Right atrium auricular region (tissue), 2 donors: ENCODE measurements at regions not wholly inside any gene's neighbourhood (a gene's known extent, or its start where the extent isn't known, plus 50 kb on each side); places are given as distances from the start of the nearest gene placed in this dataset.

ENCODE experiments used
- DNase-seq: peaks from one replicate; pipeline ENCODE4 v3.0.0-alpha.2; 2019; ENCODE audit warnings: low spot score
- H3K27ac ChIP-seq, 2 donors: fragments of 200-600 bp; sonication (generic); 1 replicate in 1 of 2; 2 replicates in 1 of 2; pipeline ENCODE4 v1.5.1; 2016 to 2019
- H3K27me3 ChIP-seq, 2 donors: fragments of 200-600 bp; sonication (generic); one replicate each; pipeline versions ENCODE4 v1.5.1 to v1.6.0; 2017 to 2019
- H3K36me3 ChIP-seq: fragments of 200-600 bp; sonication (generic); one replicate; pipeline ENCODE4 v1.5.1; 2016
- H3K4me1 ChIP-seq, 2 donors: fragments of 200-600 bp; sonication (generic); one replicate each; pipeline versions ENCODE4 v1.5.1 to v1.6.0; 2017 to 2019
- H3K4me3 ChIP-seq, 2 donors: fragments of 200-600 bp; sonication (generic); 1 replicate in 1 of 2; 2 replicates in 1 of 2; pipeline ENCODE4 v1.5.1; 2017 to 2019; ENCODE audit warnings: mild to moderate bottlenecking in 1 of 2, moderate library complexity in 1 of 2
- H3K9me3 ChIP-seq, 2 donors: fragments of 200-600 bp; sonication (generic); one replicate each; pipeline ENCODE4 v1.5.1; 2019
- CTCF ChIP-seq, 2 donors: fragments of 200-600 bp; sonication (generic); IDR thresholded peaks; one replicate each; pipeline ENCODE4 v1.5.1; 2019; ENCODE audit warnings: antibody characterized with exemption in 2 of 2

DNA sequence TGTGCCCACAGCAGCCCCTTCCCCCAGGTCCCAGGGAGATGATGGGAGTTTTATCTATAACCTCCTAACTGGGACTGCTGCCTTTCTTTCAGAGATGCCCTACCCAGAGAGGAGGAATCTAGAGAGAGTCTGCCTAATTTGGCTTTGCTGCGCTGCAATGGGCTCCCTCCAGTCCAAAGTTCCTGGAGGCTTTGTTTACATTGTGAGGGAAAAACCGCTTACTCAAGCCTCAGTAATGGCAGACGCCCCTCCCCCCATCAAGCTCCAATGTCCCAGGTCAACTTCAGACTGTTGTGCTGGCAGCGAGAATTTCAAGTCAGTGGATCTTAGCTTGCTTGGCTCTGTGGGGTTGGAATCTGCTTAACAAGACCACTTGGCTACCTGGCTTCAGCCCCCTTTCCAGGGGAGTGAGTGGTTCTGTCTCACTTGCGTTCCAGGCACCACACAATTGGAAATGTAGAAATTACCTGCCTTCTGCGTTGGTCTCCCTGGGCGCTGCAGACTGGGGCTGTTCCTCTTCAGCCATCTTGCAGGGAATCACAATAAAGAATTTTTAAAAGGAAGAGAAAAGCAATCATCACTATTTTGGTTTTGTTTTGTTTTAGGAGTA, 262.5 kb downstream of the FOXG1 start:
- Histone ChIP-seq H3K36me3 (no peaks in the 10 kb centered on the region), H3K4me3 (no peak overlapping the region), H3K27me3 (no peaks in the 10 kb centered on the region), H3K27ac (no peak overlapping the region), H3K4me1 (no peaks in the 10 kb centered on the region), H3K9me3 (peaks cover 0 to 26% of the 10 kb centered on the region in 2 donors)
- no peak for DNase-seq
- TF ChIP-seq CTCF (IDR thresholded peaks at IDR 0.05) = no peak

DNA sequence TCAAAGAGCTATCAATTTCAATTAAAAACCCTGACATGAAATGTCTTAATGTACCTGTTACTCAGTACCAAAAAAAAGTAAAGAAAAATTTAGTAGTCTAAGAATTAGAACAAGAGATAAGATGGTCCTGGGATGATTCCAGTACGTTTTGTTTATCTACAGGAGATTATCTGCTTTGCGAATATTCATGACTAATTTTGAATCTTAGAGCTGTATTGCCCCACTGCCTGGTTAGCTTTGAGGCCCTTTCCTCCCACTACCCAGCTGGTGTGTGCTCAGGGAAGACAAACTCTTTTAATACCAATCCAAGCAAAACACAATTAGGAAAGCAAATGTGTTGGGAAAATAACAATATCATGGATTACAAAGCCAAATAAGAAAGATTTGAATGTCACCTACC, 263.5 kb downstream of the FOXG1 start:
- Histone ChIP-seq H3K4me1 (no peaks in the 10 kb centered on the region), H3K27me3 (no peaks in the 10 kb centered on the region), H3K4me3 (no peak overlapping the region), H3K36me3 (no peaks in the 10 kb centered on the region), H3K27ac (no peak overlapping the region), H3K9me3 (peaks cover 0 to 16% of the 10 kb centered on the region in 2 donors)
- TF ChIP-seq CTCF (IDR thresholded peaks at IDR 0.05) = no peak
- no peak for DNase-seq

- TF ChIP-seq CTCF (IDR thresholded peaks at IDR 0.05) = no peak
- no peak for DNase-seq
Measured at GRCh38 chr14:29030970-29031369, 264.4 kb downstream of the FOXG1 start.

GRCh38 chr14:29035134-29035533, 268.5 kb downstream of the FOXG1 start:
- TF ChIP-seq CTCF (IDR thresholded peaks at IDR 0.05) = no peak

More at GRCh38 chr14:29030970-29031369, 264.4 kb downstream of the FOXG1 start:
- Histone ChIP-seq H3K9me3 (peaks cover 0 to 12% of the 10 kb centered on the region in 2 donors), H3K4me1 (no peaks in the 10 kb centered on the region), H3K4me3 (no peak overlapping the region), H3K27ac (no peak overlapping the region), H3K36me3 (no peaks in the 10 kb centered on the region), H3K27me3 (no peaks in the 10 kb centered on the region)

DNA sequence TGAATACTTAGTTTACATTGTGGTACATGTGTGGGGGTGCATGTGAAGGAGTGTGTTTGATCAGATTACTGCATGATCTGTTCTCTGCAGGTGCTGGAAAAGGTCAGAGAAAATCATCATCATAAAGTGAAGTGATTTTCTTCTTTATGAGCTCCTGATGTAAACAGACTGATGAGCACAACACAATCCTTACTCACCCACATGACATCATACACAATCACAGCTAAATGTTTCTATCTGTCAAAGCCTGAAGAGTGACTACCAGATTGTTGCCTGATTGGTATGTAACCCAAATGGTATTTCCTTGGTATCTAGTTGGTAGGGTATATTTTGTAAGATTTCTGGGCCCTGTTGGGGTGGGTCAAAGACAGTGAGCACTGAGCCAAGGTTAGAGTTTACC, 270.8 kb downstream of the FOXG1 start:
- Histone ChIP-seq H3K27me3 (no peaks in the 10 kb centered on the region), H3K27ac (no peak overlapping the region), H3K4me1 (no peaks in the 10 kb centered on the region), H3K9me3 (no peaks in the 10 kb centered on the region), H3K4me3 (no peak overlapping the region), H3K36me3 (no peaks in the 10 kb centered on the region)
- DNase-seq = no peak
- TF ChIP-seq CTCF (IDR thresholded peaks at IDR 0.05) = no peak

More at GRCh38 chr14:29035134-29035533, 268.5 kb downstream of the FOXG1 start:
- H3K4me1 ChIP-seq = no peaks in the 10 kb centered on the region
- H3K27me3 ChIP-seq = no peaks in the 10 kb centered on the region
- H3K4me3 ChIP-seq = no peak overlapping the region
- no peak overlapping the region for H3K27ac ChIP-seq
- H3K9me3 ChIP-seq = no peaks in the 10 kb centered on the region
- no peak for DNase-seq
- H3K36me3 ChIP-seq = no peaks in the 10 kb centered on the region

DNA sequence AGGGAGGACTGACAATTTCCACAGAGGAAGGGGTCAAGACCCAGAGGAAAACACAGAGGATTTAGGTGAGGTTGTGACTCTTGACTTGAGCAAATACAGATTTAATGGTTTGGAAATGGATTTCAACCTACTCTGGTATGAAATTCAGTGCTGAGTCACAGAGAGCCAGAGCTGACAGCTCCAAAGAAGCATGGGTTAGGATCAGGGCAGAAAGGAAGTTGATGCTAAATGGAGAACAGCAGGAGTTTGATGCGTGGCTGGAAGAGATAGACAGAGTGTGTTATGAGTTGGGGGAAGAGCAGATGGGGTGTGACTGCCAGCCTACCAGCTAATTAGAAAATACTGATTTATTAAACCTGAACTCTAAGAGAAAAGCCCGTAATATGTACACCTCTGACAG, 272.6 kb downstream of the FOXG1 start:
- TF ChIP-seq CTCF (IDR thresholded peaks at IDR 0.05) = no peak
- no peaks in the 10 kb centered on the region for H3K27me3 ChIP-seq
- no peak overlapping the region for H3K4me3 ChIP-seq
- DNase-seq = no peak
- H3K9me3 ChIP-seq = no peaks in the 10 kb centered on the region
- H3K36me3 ChIP-seq = no peaks in the 10 kb centered on the region
- no peak overlapping the region for H3K27ac ChIP-seq
- no peaks in the 10 kb centered on the region for H3K4me1 ChIP-seq
